A549 (cell line): ENCODE measurements at regions not wholly inside any gene's neighbourhood (a gene's known extent, or its start where the extent isn't known, plus 50 kb on each side); places are given as distances from the start of the nearest gene placed in this dataset.

Experiments used
- ATAC-seq, 2 experiments: fragments of 200-7000 bp in 1 of 2; fragments of >200 bp in 1 of 2; cut with Nextera tagmentation in 1 of 2; cut with Tn5 transposase in 1 of 2; 3 replicates each; pipeline versions ENCODE4 v1.8.0 to v1.9.1; 2018 to 2020; ENCODE audit warnings: mild to moderate bottlenecking in 1 of 2, moderate library complexity in 1 of 2
- CTCF ChIA-PET: fragments of 300-600 bp; sonication (Branson Sonifier 250); formaldehyde crosslinking; extraction: SDS; loops from one replicate; lab custom pipeline; 2021; ENCODE audit warnings: antibody characterized with exemption, inconsistent platforms; lab: Yijun Ruan, JAX
- POLR2A ChIA-PET: fragments of 350-600 bp; formaldehyde crosslinking; extraction: SDS; loops from one replicate; lab custom pipeline; 2021; ENCODE audit warnings: antibody characterized with exemption, inconsistent platforms; lab: Yijun Ruan, JAX
- DNase-seq, 2 experiments: peaks; one replicate each; pipeline versions ENCODE4 v3.0.0 to v3.0.0-alpha.2; 2011 to 2016; ENCODE audit warnings: low read depth in 1 of 2, low spot score in 1 of 2
- FAIRE-seq: peaks from 2 replicates; lab custom pipeline; 2011; peaks lifted over from hg19 to GRCh38; lab: Jason Lieb, UNC
- H3K27ac ChIP-seq, 2 experiments: fragments of >200 bp; sonication (Bioruptor Twin); formaldehyde crosslinking; 3 replicates each; pipeline ENCODE4 v1.5.1; 2016 to 2017
- H3K4me1 ChIP-seq: fragments of >200 bp; sonication (Bioruptor Twin); formaldehyde crosslinking; 3 replicates; pipeline ENCODE4 v1.6.1; 2016
- H3K4me2 ChIP-seq: fragments of >200 bp; sonication (Bioruptor Twin); formaldehyde crosslinking; 3 replicates; pipeline ENCODE4 v1.6.1; 2016
- H3K4me3 ChIP-seq: fragments of >200 bp; sonication (Bioruptor Twin); formaldehyde crosslinking; 3 replicates; pipeline ENCODE4 v1.5.1; 2016
- H3K9me3 ChIP-seq: fragments of >200 bp; sonication (Bioruptor Twin); formaldehyde crosslinking; 3 replicates; pipeline ENCODE4 v1.6.1; 2016
- CHD4 ChIP-seq: fragments of 200-600 bp; sonication (generic); IDR thresholded peaks from 2 replicates; pipeline ENCODE4 v1.6.1; 2016; ENCODE audit warnings: antibody characterized with exemption, mild to moderate bottlenecking, borderline replicate concordance
- E2F6 ChIP-seq: IDR thresholded peaks from 2 replicates; pipeline ENCODE4 v1.6.1; 2012; ENCODE audit warnings: low read depth, borderline replicate concordance
- FOSL2 ChIP-seq, 2 experiments: fragments of 450-650 bp in 1 of 2; fragments of >200 bp in 1 of 2; sonication (Bioruptor Twin) in 1 of 2; formaldehyde crosslinking; IDR thresholded peaks; 2 replicates each; pipeline versions ENCODE4 v1.5.0 to v1.6.1; 2016 to 2020; ENCODE audit warnings: mild to moderate bottlenecking in 1 of 2, moderate library complexity in 1 of 2
- FOXS1 ChIP-seq: fragments of 250-450 bp; sonication (Bioruptor Pico); IDR thresholded peaks from 2 replicates; pipeline ENCODE4 v1.5.0; 2020; ENCODE audit warnings: mild to moderate bottlenecking, moderate library complexity
- HDAC2 ChIP-seq: fragments of 200-600 bp; sonication (generic); IDR thresholded peaks from 2 replicates; pipeline ENCODE4 v1.6.1; 2016
- HEYL ChIP-seq: fragments of 250-450 bp; sonication (Bioruptor Pico); IDR thresholded peaks from 2 replicates; pipeline ENCODE4 v1.8.0; 2021; ENCODE audit warnings: mild to moderate bottlenecking, moderate library complexity
- HOXB5 ChIP-seq: fragments of 250-450 bp; sonication (Bioruptor Pico); IDR thresholded peaks from 2 replicates; pipeline ENCODE4 v1.5.0; 2020; ENCODE audit warnings: mild to moderate bottlenecking, moderate library complexity
- KDM1A ChIP-seq: fragments of 200-600 bp; sonication (generic); IDR thresholded peaks from 2 replicates; pipeline ENCODE4 v1.6.1; 2016; ENCODE audit warnings: low read depth, mild to moderate bottlenecking
- KDM5A ChIP-seq: fragments of 200-600 bp; sonication (generic); IDR thresholded peaks from 2 replicates; pipeline ENCODE4 v1.6.1; 2016; ENCODE audit warnings: antibody characterized with exemption, mild to moderate bottlenecking
- MAZ ChIP-seq: fragments of 150-350 bp; IDR thresholded peaks from 2 replicates; pipeline ENCODE4 v1.6.1; 2014; ENCODE audit warnings: antibody characterized with exemption, low read depth, low read length, borderline replicate concordance
- MYC ChIP-seq: IDR thresholded peaks from 2 replicates; pipeline ENCODE4 v1.6.1; 2012; ENCODE audit warnings: mild to moderate bottlenecking, inconsistent platforms, low read length, improper control_type of control experiment, borderline replicate concordance
- NFE2L2 ChIP-seq: fragments of 150-350 bp; conservative IDR thresholded peaks from 2 replicates; pipeline ENCODE4 v1.6.1; 2014; ENCODE audit warnings: low read length
- NPAS2 ChIP-seq: fragments of 250-450 bp; sonication (Bioruptor Pico); IDR thresholded peaks from 2 replicates; pipeline ENCODE4 v1.8.0; 2022; ENCODE audit warnings: mild to moderate bottlenecking, moderate library complexity, borderline replicate concordance
- PHF8 ChIP-seq: fragments of 200-600 bp; sonication (generic); IDR thresholded peaks from 2 replicates; pipeline ENCODE4 v1.6.1; 2016; ENCODE audit warnings: low read depth, mild to moderate bottlenecking, antibody characterized with exemption, moderate library complexity, borderline replicate concordance
- POLR2A ChIP-seq: IDR thresholded peaks from 2 replicates; pipeline ENCODE4 v1.6.1; 2012; ENCODE audit warnings: mild to moderate bottlenecking, low read length
- RCOR1 ChIP-seq: fragments of 150-350 bp; IDR thresholded peaks from 2 replicates; pipeline ENCODE4 v1.6.1; 2014; ENCODE audit warnings: antibody characterized with exemption, low read length, low read depth
- RFX5 ChIP-seq: fragments of 450-650 bp; IDR thresholded peaks from 2 replicates; pipeline ENCODE4 v1.7.1; 2014; ENCODE audit warnings: antibody characterized with exemption, mild to moderate bottlenecking, moderate library complexity
- TFCP2L1 ChIP-seq: fragments of 250-450 bp; sonication (Bioruptor Pico); IDR thresholded peaks from 2 replicates; pipeline ENCODE4 v1.5.0; 2021; ENCODE audit warnings: mild to moderate bottlenecking
- TP53 ChIP-seq: fragments of 250-450 bp; sonication (Bioruptor Pico); IDR thresholded peaks from 2 replicates; pipeline ENCODE4 v1.5.0; 2021; ENCODE audit warnings: mild to moderate bottlenecking, moderate library complexity
- ZC3H11A ChIP-seq: fragments of 450-650 bp; IDR thresholded peaks from 2 replicates; pipeline ENCODE4 v1.6.1; 2014; ENCODE audit warnings: antibody characterized with exemption, mild to moderate bottlenecking
- ZNF302 ChIP-seq: fragments of 250-450 bp; sonication (Bioruptor Pico); IDR thresholded peaks from 2 replicates; pipeline ENCODE4 v1.9.0; 2021; ENCODE audit warnings: inconsistent platforms, mild to moderate bottlenecking, moderate library complexity
- ZSCAN20 ChIP-seq: fragments of 250-450 bp; sonication (Bioruptor Pico); IDR thresholded peaks from 2 replicates; pipeline ENCODE4 v1.8.0; 2022; ENCODE audit warnings: mild to moderate bottlenecking, moderate library complexity
- WGBS: methylation state at CpG from one replicate; pipeline ENCODE4 v1.1.6; 2017; ENCODE audit errors: missing lambda C conversion rate; 5-methylcytosine and 5-hydroxymethylcytosine counted together
- TF ChIP-seq, protein P1 (sequence below): fragments of 150-350 bp; IDR thresholded peaks from 2 replicates; pipeline ENCODE4 v1.6.1; 2014; ENCODE audit warnings: low read depth, mild to moderate bottlenecking, low read length
- TF ChIP-seq, protein P2 (sequence below): IDR thresholded peaks from 2 replicates; pipeline ENCODE4 v1.6.1; 2012
- TF ChIP-seq, protein P3 (sequence below): fragments of 200-600 bp; sonication (generic); IDR thresholded peaks from 2 replicates; pipeline ENCODE4 v1.6.1; 2016; ENCODE audit warnings: antibody characterized with exemption, mild to moderate bottlenecking, moderate library complexity

DNA sequence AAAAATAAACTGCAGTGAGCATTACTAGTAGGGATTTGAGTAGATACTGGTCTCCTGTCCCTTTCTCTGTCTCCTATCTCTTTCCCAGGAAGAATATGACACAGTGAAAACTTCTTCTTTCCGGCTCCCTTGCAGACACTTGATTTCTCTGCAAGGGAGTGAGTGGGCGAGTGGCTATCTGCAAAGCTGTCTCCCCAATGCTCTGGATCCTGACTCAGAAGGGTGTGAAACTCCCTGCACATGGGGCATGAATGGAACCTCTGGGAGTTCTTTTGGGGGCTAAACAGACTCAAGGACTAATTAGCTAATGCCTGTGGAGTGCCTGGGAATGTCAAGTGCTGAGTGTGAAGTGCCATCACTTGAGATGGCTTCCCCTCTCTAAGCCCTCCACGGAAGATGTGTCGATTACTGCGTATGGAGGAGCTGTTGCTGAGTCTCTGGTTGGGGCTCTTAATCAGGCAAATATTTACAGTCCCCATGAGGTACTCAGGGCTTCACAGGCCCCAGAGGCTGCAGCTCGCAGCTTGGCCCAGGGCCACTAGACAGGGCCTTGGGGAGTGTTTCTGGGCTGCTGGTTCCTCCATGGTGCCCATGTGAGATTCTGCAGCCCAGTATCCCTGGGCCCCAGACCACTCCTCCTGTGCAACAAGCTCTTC is 139.8 kb downstream of the RPS24 start:
- H3K9me3 ChIP-seq, result no peaks in the 10 kb centered on the region
- no peaks in the 10 kb centered on the region for H3K4me1 ChIP-seq
- 82% methylated on average over 6 of the region's 6 CpGs for WGBS
- no peak overlapping the region for H3K27ac ChIP-seq
- DNase-seq, result no peak
- TF ChIP-seq ZSCAN20 (CRISPR knock-in tag) (no peak), FOSL2 (IDR thresholded peaks at IDR 0.05) (no peak), FOSL2 (CRISPR knock-in tag; IDR thresholded peaks at IDR 0.05) (no peak)
- no peak for ATAC-seq
- no peak overlapping the region for H3K4me3 ChIP-seq
- ChIA-PET POLR2A (no interaction called here), CTCF (interaction anchor here (0.9 to 1.2 kb wide), 3 partner anchors 9 to 127 kb away, joined by 3 read pairs; no protein-coding TSS in a partner anchor)
- H3K4me2 ChIP-seq, result no peak overlapping the region
- no peak for FAIRE-seq

GRCh38 chr10:78175444-78176015 is 141.9 kb downstream of the RPS24 start:
- Histone ChIP-seq H3K27ac (no peak overlapping the region), H3K4me2 (no peak overlapping the region), H3K4me1 (no peaks in the 10 kb centered on the region), H3K9me3 (no peaks in the 10 kb centered on the region), H3K4me3 (no peak overlapping the region)
- CTCF ChIA-PET, result interaction anchor here (1.4 kb wide), 1 partner anchor 128 kb away, joined by 4 read pairs; no protein-coding TSS in a partner anchor
- DNase-seq, result no peak
- FAIRE-seq, result no peak
- no peak for ATAC-seq
- no peak for TF ChIP-seq ZC3H11A
- TF ChIP-seq TFCP2L1 (CRISPR knock-in tag), result no peak
- no peak for TF ChIP-seq NFE2L2
- TF ChIP-seq RFX5, result no peak
- TF ChIP-seq, protein P1, sequence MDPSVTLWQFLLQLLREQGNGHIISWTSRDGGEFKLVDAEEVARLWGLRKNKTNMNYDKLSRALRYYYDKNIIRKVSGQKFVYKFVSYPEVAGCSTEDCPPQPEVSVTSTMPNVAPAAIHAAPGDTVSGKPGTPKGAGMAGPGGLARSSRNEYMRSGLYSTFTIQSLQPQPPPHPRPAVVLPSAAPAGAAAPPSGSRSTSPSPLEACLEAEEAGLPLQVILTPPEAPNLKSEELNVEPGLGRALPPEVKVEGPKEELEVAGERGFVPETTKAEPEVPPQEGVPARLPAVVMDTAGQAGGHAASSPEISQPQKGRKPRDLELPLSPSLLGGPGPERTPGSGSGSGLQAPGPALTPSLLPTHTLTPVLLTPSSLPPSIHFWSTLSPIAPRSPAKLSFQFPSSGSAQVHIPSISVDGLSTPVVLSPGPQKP, result no peak
- TF ChIP-seq ZNF302 (CRISPR knock-in tag), result no peak
- no peak for TF ChIP-seq E2F6
- no peak for TF ChIP-seq FOSL2 (IDR thresholded peaks at IDR 0.05)
- no peak for TF ChIP-seq FOSL2 (CRISPR knock-in tag; IDR thresholded peaks at IDR 0.05)
- no peak for TF ChIP-seq HEYL (CRISPR knock-in tag)
- TF ChIP-seq FOXS1 (CRISPR knock-in tag), result no peak
- TF ChIP-seq, protein P2, sequence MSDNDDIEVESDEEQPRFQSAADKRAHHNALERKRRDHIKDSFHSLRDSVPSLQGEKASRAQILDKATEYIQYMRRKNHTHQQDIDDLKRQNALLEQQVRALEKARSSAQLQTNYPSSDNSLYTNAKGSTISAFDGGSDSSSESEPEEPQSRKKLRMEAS, result no peak
- TF ChIP-seq MYC, result no peak
- no peak for TF ChIP-seq CHD4
- POLR2A ChIA-PET, result no interaction called here
- 46% methylated on average over 5 of the region's 5 CpGs for WGBS

GRCh38 chr10:78176320-78177317 is 143.0 kb downstream of the RPS24 start:
- DNase-seq, result no peak
- CTCF ChIA-PET, result interaction anchor here (0.9 to 1.4 kb wide), 3 partner anchors 34 to 261 kb away, joined by 3 to 4 read pairs (median 3); no protein-coding TSS in a partner anchor
- no peak overlapping the region for H3K4me2 ChIP-seq

More at GRCh38 chr10:78176320-78177317, 143.0 kb downstream of the RPS24 start:
- H3K4me1 ChIP-seq, result no peaks in the 10 kb centered on the region
- H3K9me3 ChIP-seq, result no peaks in the 10 kb centered on the region
- H3K27ac ChIP-seq, result no peak overlapping the region
- TF ChIP-seq TP53 (no peak), KDM5A (no peak), RFX5 (no peak), HDAC2 (no peak), PHF8 (no peak), KDM1A (no peak), NPAS2 (CRISPR knock-in tag) (no peak), MAZ (no peak), ZNF302 (CRISPR knock-in tag) (no peak), HEYL (CRISPR knock-in tag) (no peak), POLR2A (no peak), NFE2L2 (no peak), RCOR1 (no peak), HOXB5 (CRISPR knock-in tag) (no peak), FOXS1 (CRISPR knock-in tag) (no peak)
- TF ChIP-seq, protein P3, sequence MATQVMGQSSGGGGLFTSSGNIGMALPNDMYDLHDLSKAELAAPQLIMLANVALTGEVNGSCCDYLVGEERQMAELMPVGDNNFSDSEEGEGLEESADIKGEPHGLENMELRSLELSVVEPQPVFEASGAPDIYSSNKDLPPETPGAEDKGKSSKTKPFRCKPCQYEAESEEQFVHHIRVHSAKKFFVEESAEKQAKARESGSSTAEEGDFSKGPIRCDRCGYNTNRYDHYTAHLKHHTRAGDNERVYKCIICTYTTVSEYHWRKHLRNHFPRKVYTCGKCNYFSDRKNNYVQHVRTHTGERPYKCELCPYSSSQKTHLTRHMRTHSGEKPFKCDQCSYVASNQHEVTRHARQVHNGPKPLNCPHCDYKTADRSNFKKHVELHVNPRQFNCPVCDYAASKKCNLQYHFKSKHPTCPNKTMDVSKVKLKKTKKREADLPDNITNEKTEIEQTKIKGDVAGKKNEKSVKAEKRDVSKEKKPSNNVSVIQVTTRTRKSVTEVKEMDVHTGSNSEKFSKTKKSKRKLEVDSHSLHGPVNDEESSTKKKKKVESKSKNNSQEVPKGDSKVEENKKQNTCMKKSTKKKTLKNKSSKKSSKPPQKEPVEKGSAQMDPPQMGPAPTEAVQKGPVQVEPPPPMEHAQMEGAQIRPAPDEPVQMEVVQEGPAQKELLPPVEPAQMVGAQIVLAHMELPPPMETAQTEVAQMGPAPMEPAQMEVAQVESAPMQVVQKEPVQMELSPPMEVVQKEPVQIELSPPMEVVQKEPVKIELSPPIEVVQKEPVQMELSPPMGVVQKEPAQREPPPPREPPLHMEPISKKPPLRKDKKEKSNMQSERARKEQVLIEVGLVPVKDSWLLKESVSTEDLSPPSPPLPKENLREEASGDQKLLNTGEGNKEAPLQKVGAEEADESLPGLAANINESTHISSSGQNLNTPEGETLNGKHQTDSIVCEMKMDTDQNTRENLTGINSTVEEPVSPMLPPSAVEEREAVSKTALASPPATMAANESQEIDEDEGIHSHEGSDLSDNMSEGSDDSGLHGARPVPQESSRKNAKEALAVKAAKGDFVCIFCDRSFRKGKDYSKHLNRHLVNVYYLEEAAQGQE, result no peak
- H3K4me3 ChIP-seq, result no peak overlapping the region
- POLR2A ChIA-PET, result no interaction called here
- 71% methylated on average over 24 of the region's 24 CpGs for WGBS
- ATAC-seq, result no peak
- no peak for FAIRE-seq
